ENCODE measurements at regions not wholly inside any gene's neighbourhood (a gene's known extent, or its start where the extent isn't known, plus 50 kb on each side); places are given as distances from the start of the nearest gene placed in this dataset.

DNA sequence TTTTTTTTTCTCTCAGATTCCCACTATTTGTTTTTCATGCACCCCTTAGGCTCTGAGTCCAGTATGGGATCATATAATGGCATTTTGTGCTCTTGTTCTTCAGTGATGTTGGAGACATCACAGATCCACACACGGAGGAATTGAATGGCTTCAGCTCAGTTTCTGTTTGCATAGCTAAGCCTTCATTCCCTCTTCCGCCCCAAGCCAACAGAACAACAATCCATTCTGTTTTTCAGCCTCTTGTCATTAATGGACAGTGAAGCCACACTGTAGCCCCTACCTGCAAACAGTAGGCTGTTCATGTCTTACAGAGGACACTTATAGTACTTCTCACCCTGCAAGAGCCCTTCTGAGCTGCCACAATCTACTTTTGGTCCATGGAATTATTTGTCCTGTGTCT lies 64.0 kb upstream of the ZSWIM2 start:
- no peak for TF ChIP-seq POLR2A (IDR thresholded peaks at IDR 0.05)
- TF ChIP-seq, protein P1, sequence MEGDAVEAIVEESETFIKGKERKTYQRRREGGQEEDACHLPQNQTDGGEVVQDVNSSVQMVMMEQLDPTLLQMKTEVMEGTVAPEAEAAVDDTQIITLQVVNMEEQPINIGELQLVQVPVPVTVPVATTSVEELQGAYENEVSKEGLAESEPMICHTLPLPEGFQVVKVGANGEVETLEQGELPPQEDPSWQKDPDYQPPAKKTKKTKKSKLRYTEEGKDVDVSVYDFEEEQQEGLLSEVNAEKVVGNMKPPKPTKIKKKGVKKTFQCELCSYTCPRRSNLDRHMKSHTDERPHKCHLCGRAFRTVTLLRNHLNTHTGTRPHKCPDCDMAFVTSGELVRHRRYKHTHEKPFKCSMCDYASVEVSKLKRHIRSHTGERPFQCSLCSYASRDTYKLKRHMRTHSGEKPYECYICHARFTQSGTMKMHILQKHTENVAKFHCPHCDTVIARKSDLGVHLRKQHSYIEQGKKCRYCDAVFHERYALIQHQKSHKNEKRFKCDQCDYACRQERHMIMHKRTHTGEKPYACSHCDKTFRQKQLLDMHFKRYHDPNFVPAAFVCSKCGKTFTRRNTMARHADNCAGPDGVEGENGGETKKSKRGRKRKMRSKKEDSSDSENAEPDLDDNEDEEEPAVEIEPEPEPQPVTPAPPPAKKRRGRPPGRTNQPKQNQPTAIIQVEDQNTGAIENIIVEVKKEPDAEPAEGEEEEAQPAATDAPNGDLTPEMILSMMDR (IDR thresholded peaks at IDR 0.05) = no peak

Data from body of pancreas (tissue), 4 donors.